Ureter (tissue), 1 donor: ENCODE measurements at regions not wholly inside any gene's neighbourhood (a gene's known extent, or its start where the extent isn't known, plus 50 kb on each side); places are given as distances from the start of the nearest gene placed in this dataset.
"Not testable (repeated sequence)": the region's sequence is repeated elsewhere in the genome, so short reads cannot be mapped to it uniquely, and the experiment has no call there.

ENCODE experiments used
- DNase-seq: peaks from one replicate; pipeline ENCODE4 v3.0.0-alpha.2; 2020; ENCODE audit warnings: low spot score
- donor health status: DM: yes; HTN: yes; CAD: no.

DNA sequence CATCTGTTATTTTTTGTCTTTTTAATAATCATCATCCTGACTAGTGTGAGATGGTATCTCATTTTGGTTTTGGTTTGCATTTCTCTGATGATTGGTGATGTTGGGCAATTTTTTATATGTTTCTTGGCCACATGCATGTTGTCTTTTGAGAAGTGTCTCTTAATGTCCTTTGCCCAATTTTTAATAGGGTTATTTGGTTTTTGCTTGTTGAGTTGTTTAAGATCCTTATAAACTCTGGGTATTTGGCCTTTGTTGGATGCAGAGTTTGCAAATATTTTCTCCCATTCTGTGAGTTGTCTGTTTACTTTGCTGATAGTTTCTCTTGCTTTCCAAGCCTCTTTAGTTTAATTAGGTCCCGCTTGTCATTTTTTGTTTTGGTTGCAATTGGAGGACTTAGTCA, 152.1 kb upstream of the MED14 start:
- no peak for DNase-seq

DNA sequence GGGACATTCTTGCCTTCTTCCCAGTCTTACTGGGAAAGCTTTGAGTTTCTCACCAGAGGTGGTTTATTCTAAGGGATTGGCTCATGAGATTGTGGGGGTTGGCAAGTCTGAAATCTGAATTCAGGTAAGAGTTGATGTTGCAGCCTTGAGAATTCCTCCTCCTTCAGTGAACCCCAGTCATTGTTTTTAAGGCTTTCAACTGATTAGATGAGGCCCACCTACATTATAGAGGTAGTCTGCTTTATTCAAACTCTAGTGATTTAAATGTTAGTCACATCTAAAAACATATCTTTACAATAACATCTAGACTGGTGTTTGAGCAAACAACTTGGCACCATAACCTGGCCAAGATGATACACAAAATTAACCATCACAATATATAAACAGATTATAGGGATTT, 156.5 kb upstream of the MED14 start:
- no peak for DNase-seq

DNA sequence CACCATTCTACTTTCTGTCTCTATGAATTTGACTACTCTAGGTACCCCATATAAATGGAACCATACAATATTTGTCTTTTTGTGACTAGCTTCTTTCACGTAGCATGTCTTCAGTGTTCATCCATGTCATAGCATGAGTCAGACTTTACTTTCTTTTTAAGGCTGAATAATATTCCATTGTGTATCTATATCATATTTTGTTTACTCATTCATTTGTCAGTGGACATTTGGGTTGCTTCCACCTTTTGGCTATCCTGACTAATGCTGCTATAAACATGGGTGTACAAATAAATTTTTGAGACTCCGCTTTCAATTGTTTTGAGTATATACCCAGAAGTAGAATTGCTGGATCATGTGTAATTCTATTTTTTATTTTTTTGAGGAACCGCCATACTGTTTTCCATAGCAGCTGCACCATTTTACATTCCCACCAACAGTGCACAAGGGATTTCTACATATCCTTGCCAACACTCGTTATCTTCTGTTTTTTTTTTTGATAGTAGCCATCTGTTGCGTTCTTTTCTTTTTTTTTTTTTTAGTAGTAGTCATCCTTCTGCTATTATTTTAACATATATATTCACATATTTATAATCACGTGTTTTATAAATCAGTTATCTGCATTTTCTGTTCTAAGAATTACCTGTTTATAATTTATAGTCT, 158.0 kb upstream of the MED14 start:
- DNase-seq = no peak

DNA sequence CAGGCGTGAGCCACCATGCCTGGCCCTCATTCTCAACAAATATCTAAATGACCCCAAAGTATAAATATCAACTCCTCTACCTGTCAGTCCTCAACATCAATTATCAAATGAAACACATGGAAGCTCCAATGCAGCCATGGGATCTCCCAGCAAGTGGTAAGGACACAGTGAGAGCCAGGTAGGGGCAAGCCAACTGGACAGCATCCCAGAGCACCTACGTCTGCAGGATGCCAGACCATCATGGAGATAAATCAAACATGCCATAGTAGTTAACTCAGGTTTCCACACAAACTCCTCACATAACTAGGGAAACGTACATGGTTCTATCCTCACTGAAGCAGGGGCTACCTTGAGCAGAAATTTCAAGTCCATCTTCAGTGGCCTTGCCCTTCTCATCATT, 159.9 kb upstream of the MED14 start:
- DNase-seq = no peak

GRCh38 chrX:40897718-40898270, 162.5 kb upstream of the MED14 start:
- DNase-seq = no peak

- not testable (repeated sequence) for DNase-seq
Observed at GRCh38 chrX:40904739-40905138, 169.4 kb upstream of the MED14 start.

DNA sequence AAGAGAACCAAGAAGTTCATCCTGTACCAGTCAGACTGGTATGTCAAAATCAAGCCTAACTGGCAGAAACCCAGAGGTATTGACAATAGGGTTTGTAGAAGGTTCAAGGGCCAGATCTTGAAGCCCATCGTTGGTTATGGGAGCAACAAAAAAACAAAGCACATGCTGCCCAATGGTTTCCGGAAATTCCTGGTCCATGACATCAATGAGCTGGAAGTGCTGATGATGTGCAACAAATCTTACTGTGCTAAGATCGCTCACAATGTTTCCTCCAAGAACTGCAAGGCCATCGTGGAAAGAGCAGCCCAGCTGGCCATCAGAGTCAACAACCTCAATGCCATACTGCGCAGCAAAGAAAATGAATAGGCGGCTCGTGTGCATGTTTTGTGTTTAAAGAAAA, 172.7 kb upstream of the MED14 start:
- no peak for DNase-seq

GRCh38 chrX:40908857-40909475, 173.6 kb upstream of the MED14 start:
- DNase-seq = no peak

- no peak for DNase-seq
Observed at GRCh38 chrX:40912166-40912565, 173.1 kb upstream of the USP9X start.

DNA sequence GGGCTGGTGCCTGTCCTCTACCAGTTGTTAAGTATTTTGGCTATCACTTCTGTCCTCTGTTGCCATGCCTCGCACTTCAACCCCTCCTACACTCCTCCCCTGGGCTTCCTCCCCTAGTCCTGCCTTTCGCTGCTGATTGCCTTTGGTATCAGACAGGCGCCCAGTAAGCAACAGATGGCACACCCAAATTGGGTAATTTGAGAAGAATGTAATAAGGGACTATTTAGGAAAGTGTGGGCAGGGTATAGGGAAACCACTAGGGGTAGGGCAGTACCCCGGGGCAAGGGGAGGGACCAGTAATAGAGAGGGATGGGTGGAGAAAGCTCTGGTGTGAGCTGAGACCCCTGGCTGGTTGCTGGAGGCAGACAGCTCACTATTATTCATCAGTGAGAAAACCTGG, 172.7 kb upstream of the USP9X start:
- DNase-seq = no peak

- no peak for DNase-seq
Observed at GRCh38 chrX:40920351-40920750, 164.9 kb upstream of the USP9X start.

- no peak for DNase-seq
Observed at GRCh38 chrX:40922307-40922706, 162.9 kb upstream of the USP9X start.

GRCh38 chrX:40926739-40927427, 158.4 kb upstream of the USP9X start:
- not testable (repeated sequence) for DNase-seq

DNA sequence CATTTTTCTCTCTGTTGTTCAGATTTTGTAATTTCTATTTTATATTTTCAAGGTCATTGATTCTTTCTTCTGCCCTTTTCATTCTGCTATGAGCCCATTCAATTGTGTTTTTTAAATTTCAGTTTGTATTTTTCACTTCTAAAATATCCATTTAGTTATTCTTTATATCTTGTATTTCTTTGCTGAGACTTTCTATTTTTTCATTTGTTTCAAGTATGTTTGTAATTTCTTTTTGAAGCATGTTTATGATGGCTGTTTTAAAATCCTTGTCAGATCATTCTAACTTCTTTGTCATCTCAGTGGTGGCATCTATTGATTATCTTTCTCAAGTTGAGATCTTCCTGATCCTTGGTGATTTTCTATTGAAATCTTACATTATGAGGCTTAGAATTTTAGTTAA, 157.2 kb upstream of the USP9X start:
- no peak for DNase-seq

DNA sequence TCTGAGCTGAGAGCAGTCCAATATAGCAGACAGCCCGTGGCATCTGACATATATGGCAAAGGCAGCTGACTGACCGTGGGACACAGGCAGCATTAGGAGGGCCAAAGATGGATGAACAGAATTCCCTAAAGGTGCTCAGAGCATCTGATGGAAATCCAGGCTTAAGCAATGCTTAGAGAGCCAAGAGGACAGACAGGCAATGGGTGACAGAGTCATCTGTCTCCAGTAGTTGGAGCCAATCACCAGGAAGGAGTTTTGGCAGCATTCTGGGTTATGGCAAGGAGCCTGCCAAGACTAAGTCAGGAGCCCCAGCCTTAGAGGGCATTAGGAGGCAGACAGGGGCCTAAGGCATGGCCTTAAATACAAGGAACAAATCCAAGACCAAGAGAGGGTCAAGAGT, 153.3 kb upstream of the USP9X start:
- no peak for DNase-seq

DNA sequence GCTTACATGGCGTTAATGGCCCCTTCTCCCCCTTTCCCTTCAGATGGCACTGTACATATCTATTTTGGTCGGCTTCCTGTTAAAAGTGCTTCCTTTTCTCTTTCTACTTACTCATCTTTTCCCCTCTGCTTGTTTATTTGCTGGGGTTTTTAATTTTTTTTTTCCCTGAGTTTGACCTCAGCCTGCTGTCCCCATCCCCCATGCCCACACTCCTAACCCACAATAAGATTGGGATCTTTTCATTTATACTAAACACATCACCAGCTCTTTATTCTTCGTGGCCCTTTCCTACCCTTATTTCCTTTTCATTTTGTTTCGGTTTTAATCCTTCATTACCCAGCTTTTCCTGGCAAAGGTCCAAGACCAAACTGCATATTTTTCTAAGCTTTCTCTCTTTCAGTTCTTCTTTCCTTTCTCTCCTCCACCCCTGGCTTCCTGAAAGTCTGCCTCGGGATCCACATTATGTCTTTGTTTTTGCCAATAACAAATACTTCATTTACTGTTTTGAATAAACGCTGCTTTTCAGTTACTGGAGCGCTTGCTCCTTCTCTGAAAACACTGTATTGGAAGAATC, 152.0 kb upstream of the USP9X start:
- DNase-seq = no peak

GRCh38 chrX:40933706-40934425, 151.4 kb upstream of the USP9X start:
- no peak for DNase-seq

- no peak for DNase-seq
Observed at GRCh38 chrX:40936827-40937226, 148.4 kb upstream of the USP9X start.

- no peak for DNase-seq
Observed at GRCh38 chrX:40938423-40938822, 146.8 kb upstream of the USP9X start.

DNA sequence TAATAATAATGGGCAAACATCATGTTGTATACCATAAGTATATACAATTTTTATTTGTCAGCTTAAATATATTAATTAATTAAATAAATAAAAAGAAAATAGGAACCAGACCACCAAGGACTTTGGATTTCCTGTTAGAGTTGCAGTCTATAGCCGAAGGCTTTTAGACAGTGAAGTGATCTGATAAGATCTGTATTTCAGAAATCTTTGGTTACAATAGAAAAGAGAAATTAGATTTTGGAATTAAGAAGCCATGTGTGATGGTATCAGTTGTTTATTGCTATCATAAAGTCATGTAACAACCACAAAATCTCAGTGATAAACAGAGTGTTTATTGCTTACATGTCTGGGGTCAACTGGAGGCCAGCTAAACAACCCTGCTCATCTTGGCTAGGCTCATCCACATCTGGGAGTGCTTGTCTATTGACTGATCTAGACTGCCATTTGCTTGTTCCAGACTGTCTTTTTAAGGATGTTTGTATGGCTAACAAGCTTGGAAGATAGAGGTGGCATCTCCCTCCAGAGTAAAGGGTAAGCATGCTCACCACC, 142.1 kb upstream of the USP9X start:
- no peak for DNase-seq

- no peak for DNase-seq
Observed at GRCh38 chrX:40945361-40945713, 139.9 kb upstream of the USP9X start.

DNA sequence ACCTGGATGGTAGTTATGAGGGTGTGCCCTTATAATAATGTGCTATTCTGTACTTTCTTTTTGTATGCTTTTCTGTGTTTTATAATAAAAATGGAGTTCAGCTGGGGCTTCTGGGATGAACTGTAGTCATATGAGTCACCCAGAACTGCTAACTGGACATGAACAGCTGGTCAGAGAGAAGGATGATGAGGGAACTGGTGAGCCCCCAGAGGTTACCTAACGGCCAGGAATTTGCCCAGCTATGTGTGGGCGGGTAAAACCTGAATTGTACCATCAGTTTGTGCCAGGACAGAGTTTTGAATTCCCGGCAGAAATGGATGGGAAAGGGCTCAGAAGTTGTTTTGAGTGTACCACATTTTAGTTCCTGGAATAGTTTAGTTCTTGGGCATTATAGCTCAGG, 138.0 kb upstream of the USP9X start:
- DNase-seq = no peak
